Right lobe of liver (tissue), 6 donors: ENCODE measurements at regions not wholly inside any gene's neighbourhood (a gene's known extent, or its start where the extent isn't known, plus 50 kb on each side); places are given as distances from the start of the nearest gene placed in this dataset.

Source experiments
- ATAC-seq, 4 donors: fragments of 200-7000 bp; cut with Tn5 transposase; one replicate each; pipeline ENCODE4 v1.9.1; 2020; ENCODE audit warnings: mild to moderate bottlenecking in 4 of 4, moderate library complexity in 4 of 4
- DNase-seq, 3 donors: peaks; one replicate each; pipeline ENCODE4 v3.0.0-alpha.2; 2020
- H3K27ac ChIP-seq, 3 donors: fragments of 200-600 bp; one replicate each; pipeline ENCODE4 v1.8.0; 2022
- H3K27me3 ChIP-seq, 2 donors: fragments of 200-600 bp; one replicate each; pipeline ENCODE4 v1.8.0; 2022
- H3K36me3 ChIP-seq, 4 donors: fragments of 200-600 bp; sonication (generic) in 1 of 4; one replicate each; pipeline versions ENCODE4 v1.5.1 to v1.8.0; 2017 to 2022; ENCODE audit warnings: control low read depth in 1 of 4
- H3K4me1 ChIP-seq, 4 donors: fragments of 200-600 bp; sonication (generic) in 1 of 4; one replicate each; pipeline versions ENCODE4 v1.5.1 to v1.8.0; 2017 to 2022; ENCODE audit warnings: control low read depth in 1 of 4
- H3K4me3 ChIP-seq, 3 donors: fragments of 200-600 bp; one replicate each; pipeline ENCODE4 v1.8.0; 2022
- H3K9me3 ChIP-seq, 4 donors: fragments of 200-600 bp; sonication (generic) in 1 of 4; one replicate each; pipeline versions ENCODE4 v1.5.1 to v1.8.0; 2017 to 2022; ENCODE audit warnings: control low read depth in 1 of 4
- CTCF ChIP-seq, 4 donors: fragments of 200-600 bp in 3 of 4; fragments of 450-650 bp in 1 of 4; IDR thresholded peaks; one replicate each; pipeline versions ENCODE4 v1.5.1 to v1.8.0; 2016 to 2022; ENCODE audit warnings: antibody characterized with exemption in 4 of 4, mild to moderate bottlenecking in 2 of 4
- POLR2A ChIP-seq: fragments of 450-650 bp; IDR thresholded peaks from one replicate; pipeline ENCODE4 v1.6.1; 2017; ENCODE audit warnings: antibody characterized with exemption, mild to moderate bottlenecking
- WGBS: methylation state at CpG from one replicate; pipeline ENCODE4 v1.1.6; 2018; ENCODE audit warnings: low coverage, low lambda C conversion rate; ENCODE audit not compliant: insufficient coverage; ENCODE audit errors: missing lambda C conversion rate; 5-methylcytosine and 5-hydroxymethylcytosine counted together
- intact Hi-C, 2 donors: fragments of 100-400 bp; cut with DNase I; formaldehyde crosslinking; loops; one replicate each; pipeline versions ENCODE4 v1.11.2 to v1.14.1; 2022
- donor health status: DM: no; HTN: yes; CAD: no.
- donor health status: DM: no; HTN: no; CAD: no.
- donor health status: DM: no; HTN: no; CAD: no.
- donor health status: DM: no; HTN: yes; CAD: no.
- donor health status: DM: no; HTN: yes; CAD: no.

- WGBS = 28% methylated on average over 4 of the region's 7 CpGs
- DNase-seq = no peak
- no peaks in the 10 kb centered on the region for H3K4me1 ChIP-seq
- H3K4me3 ChIP-seq = no peak overlapping the region
- no peak for ATAC-seq
- intact Hi-C loops = no loop called here
- H3K27ac ChIP-seq = no peak overlapping the region
- no peak for TF ChIP-seq POLR2A
- no peaks in the 10 kb centered on the region for H3K27me3 ChIP-seq
- H3K9me3 ChIP-seq = no peaks in the 10 kb centered on the region
- H3K36me3 ChIP-seq = no peaks in the 10 kb centered on the region
These were observed 205.0 kb downstream of the TSHZ3 start for GRCh38 chr19:31144075-31144870.

GRCh38 chr19:31141301-31141700 is 207.9 kb downstream of the TSHZ3 start:
- no peaks in the 10 kb centered on the region for H3K36me3 ChIP-seq
- H3K9me3 ChIP-seq = no peaks in the 10 kb centered on the region
- no peaks in the 10 kb centered on the region for H3K4me1 ChIP-seq
- TF ChIP-seq POLR2A (no peak), CTCF (IDR thresholded peaks at IDR 0.05) (no peak)
- ATAC-seq (no peak), DNase-seq (no peak)
- intact Hi-C loops = no loop called here
- H3K27ac ChIP-seq = no peak overlapping the region
- WGBS = 72% methylated on average over 3 of the region's 3 CpGs
- H3K27me3 ChIP-seq = no peaks in the 10 kb centered on the region
- no peak overlapping the region for H3K4me3 ChIP-seq

GRCh38 chr19:31140717-31141116 is 208.5 kb downstream of the TSHZ3 start:
- WGBS = 12% methylated on average over 5 of the region's 6 CpGs
- intact Hi-C loops = no loop called here
- Histone ChIP-seq H3K27ac (no peak overlapping the region), H3K9me3 (no peaks in the 10 kb centered on the region), H3K4me1 (no peaks in the 10 kb centered on the region), H3K4me3 (no peak overlapping the region), H3K36me3 (no peaks in the 10 kb centered on the region), H3K27me3 (no peaks in the 10 kb centered on the region)
- TF ChIP-seq POLR2A = no peak
- TF ChIP-seq CTCF (IDR thresholded peaks at IDR 0.05) = no peak
- no peak for ATAC-seq
- DNase-seq = no peak

- H3K4me1 ChIP-seq = no peaks in the 10 kb centered on the region
- no peak for TF ChIP-seq POLR2A
- TF ChIP-seq CTCF (IDR thresholded peaks at IDR 0.05) = no peak
- no peak overlapping the region for H3K4me3 ChIP-seq
- no peaks in the 10 kb centered on the region for H3K9me3 ChIP-seq
- no peaks in the 10 kb centered on the region for H3K36me3 ChIP-seq
- 67% methylated on average over 9 of the region's 9 CpGs for WGBS
- intact Hi-C loops = no loop called here
- H3K27me3 ChIP-seq = no peaks in the 10 kb centered on the region
- DNase-seq = no peak
- no peak for ATAC-seq
- H3K27ac ChIP-seq = no peak overlapping the region
These were observed 209.2 kb downstream of the TSHZ3 start for GRCh38 chr19:31139871-31140505.

- TF ChIP-seq CTCF (IDR thresholded peaks at IDR 0.05) (no peak), POLR2A (no peak)
- Histone ChIP-seq H3K4me3 (no peak overlapping the region), H3K27ac (no peak overlapping the region), H3K4me1 (no peaks in the 10 kb centered on the region), H3K36me3 (no peaks in the 10 kb centered on the region), H3K27me3 (no peaks in the 10 kb centered on the region), H3K9me3 (no peaks in the 10 kb centered on the region)
- WGBS = no CpG with 5 or more reads among the region's 1 CpG
- no peak for ATAC-seq
- no peak for DNase-seq
- intact Hi-C loops = no loop called here
These were observed 211.2 kb downstream of the TSHZ3 start for GRCh38 chr19:31138077-31138476.
